ENCODE measurements at regions not wholly inside any gene's neighbourhood (a gene's known extent, or its start where the extent isn't known, plus 50 kb on each side); places are given as distances from the start of the nearest gene placed in this dataset.

- Histone ChIP-seq H3K9me3 (replicated peaks) (no peaks in the 10 kb centered on the region), H3K4me3 (no peak overlapping the region), H3K36me3 (no peaks in the 10 kb centered on the region), H3K27ac (no peak overlapping the region), H3K27me3 (replicated peaks) (no peaks in the 10 kb centered on the region), H3K4me1 (replicated peaks) (no peaks in the 10 kb centered on the region)
- no peak for DNase-seq (ENCODE audit: low read depth in 1 of 2, low spot score in 2 of 2)
These were observed 302.6 kb downstream of the FOXG1 start for GRCh38 chr14:29069228-29069627.

DNA sequence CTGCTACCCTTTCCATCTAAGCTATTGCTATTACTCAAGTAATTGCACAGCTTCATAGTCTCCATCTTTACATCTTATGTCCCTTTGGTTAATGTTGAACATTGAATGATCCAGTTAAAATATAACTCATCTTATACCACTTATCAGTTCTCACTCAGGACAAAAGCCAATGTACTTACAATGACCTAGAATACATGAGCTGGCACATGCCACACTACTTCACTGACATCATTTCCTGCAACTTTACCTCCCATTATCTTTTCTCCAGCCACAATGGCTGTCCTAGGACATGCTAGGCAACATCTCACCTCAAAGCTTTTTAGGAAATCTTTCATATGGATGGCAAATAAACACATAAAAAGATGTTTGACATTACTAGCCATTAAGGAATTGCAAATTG lies 309.2 kb downstream of the FOXG1 start:
- no peaks in the 10 kb centered on the region for H3K36me3 ChIP-seq
- H3K9me3 ChIP-seq (replicated peaks), result no peaks in the 10 kb centered on the region
- H3K4me3 ChIP-seq, result no peak overlapping the region
- no peak for DNase-seq (ENCODE audit: low read depth in 1 of 2, low spot score in 2 of 2)
- H3K4me1 ChIP-seq (replicated peaks), result no peaks in the 10 kb centered on the region
- no peak overlapping the region for H3K27ac ChIP-seq
- H3K27me3 ChIP-seq (replicated peaks), result no peaks in the 10 kb centered on the region

DNA sequence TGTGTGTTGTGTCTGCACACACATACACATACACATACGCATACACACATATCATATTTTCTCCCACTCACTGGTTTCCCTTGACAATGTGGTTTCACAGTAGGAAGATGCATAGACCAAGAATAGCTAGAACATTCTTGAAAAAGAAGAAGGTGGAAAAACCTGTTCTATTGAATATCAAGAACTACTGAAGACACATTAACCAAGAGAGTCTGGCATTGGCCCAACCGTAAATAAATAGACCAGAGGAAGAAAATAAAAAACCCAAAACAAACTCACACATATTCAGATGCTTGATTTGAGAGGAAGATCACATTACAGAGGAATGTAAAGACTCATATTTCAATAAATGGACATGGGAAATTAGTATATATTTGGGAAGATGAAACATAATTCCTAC lies 311.3 kb downstream of the FOXG1 start:
- no peaks in the 10 kb centered on the region for H3K4me1 ChIP-seq (replicated peaks)
- no peaks in the 10 kb centered on the region for H3K36me3 ChIP-seq
- H3K4me3 ChIP-seq, result no peak overlapping the region
- H3K9me3 ChIP-seq (replicated peaks), result no peaks in the 10 kb centered on the region
- no peak overlapping the region for H3K27ac ChIP-seq
- DNase-seq (ENCODE audit: low read depth in 1 of 2, low spot score in 2 of 2), result no peak
- no peaks in the 10 kb centered on the region for H3K27me3 ChIP-seq (replicated peaks)

- DNase-seq (ENCODE audit: low read depth in 1 of 2, low spot score in 2 of 2), result no peak
- Histone ChIP-seq H3K27ac (no peak overlapping the region), H3K36me3 (no peaks in the 10 kb centered on the region), H3K27me3 (replicated peaks) (no peaks in the 10 kb centered on the region), H3K9me3 (replicated peaks) (no peaks in the 10 kb centered on the region), H3K4me1 (replicated peaks) (no peaks in the 10 kb centered on the region), H3K4me3 (no peak overlapping the region)
These were observed 312.4 kb downstream of the FOXG1 start for GRCh38 chr14:29078810-29079522.

GRCh38 chr14:29085546-29085945 lies 319.0 kb downstream of the FOXG1 start:
- no peak for DNase-seq (ENCODE audit: low read depth in 1 of 2, low spot score in 2 of 2)

GRCh38 chr14:29089849-29090248 lies 323.3 kb downstream of the FOXG1 start:
- H3K27me3 ChIP-seq (replicated peaks), result no peaks in the 10 kb centered on the region
- H3K4me1 ChIP-seq (replicated peaks), result no peaks in the 10 kb centered on the region
- no peaks in the 10 kb centered on the region for H3K9me3 ChIP-seq (replicated peaks)
- H3K27ac ChIP-seq, result no peak overlapping the region
- no peak for DNase-seq (ENCODE audit: low read depth in 1 of 2, low spot score in 2 of 2)
- H3K36me3 ChIP-seq, result no peaks in the 10 kb centered on the region
- no peak overlapping the region for H3K4me3 ChIP-seq

More at GRCh38 chr14:29085546-29085945, 319.0 kb downstream of the FOXG1 start:
- Histone ChIP-seq H3K9me3 (replicated peaks) (no peaks in the 10 kb centered on the region), H3K36me3 (no peaks in the 10 kb centered on the region), H3K27me3 (replicated peaks) (no peaks in the 10 kb centered on the region), H3K27ac (no peak overlapping the region), H3K4me3 (no peak overlapping the region), H3K4me1 (replicated peaks) (no peaks in the 10 kb centered on the region)

- no peaks in the 10 kb centered on the region for H3K36me3 ChIP-seq
- no peaks in the 10 kb centered on the region for H3K4me1 ChIP-seq (replicated peaks)
- no peak overlapping the region for H3K27ac ChIP-seq
- H3K4me3 ChIP-seq, result no peak overlapping the region
- no peaks in the 10 kb centered on the region for H3K9me3 ChIP-seq (replicated peaks)
- no peaks in the 10 kb centered on the region for H3K27me3 ChIP-seq (replicated peaks)
- no peak for DNase-seq (ENCODE audit: low read depth in 1 of 2, low spot score in 2 of 2)
These were observed 325.5 kb downstream of the FOXG1 start for GRCh38 chr14:29092121-29092520.

DNA sequence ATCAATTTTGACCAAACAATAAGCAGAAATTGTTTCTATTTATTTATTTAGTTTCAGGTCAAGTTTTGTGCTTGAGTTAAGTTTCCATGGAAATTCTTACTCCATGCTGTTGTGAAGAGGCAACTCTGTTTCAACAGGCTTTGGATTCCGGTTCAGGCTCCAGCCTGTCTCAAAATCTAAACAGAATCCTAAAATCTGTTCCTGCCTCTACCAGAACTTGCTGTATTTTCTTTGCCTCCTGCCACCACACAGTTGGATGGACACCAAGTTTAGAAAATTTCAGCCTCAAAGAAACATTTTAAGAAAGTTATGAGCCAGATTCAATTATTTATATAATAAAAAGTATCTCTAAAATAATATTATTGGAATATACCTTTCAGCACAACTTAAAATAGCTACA lies 330.9 kb downstream of the FOXG1 start:
- H3K27ac ChIP-seq, result no peak overlapping the region
- no peak overlapping the region for H3K4me3 ChIP-seq
- no peak for DNase-seq (ENCODE audit: low read depth in 1 of 2, low spot score in 2 of 2)
- no peaks in the 10 kb centered on the region for H3K9me3 ChIP-seq (replicated peaks)
- no peaks in the 10 kb centered on the region for H3K36me3 ChIP-seq
- H3K27me3 ChIP-seq (replicated peaks), result no peaks in the 10 kb centered on the region
- no peaks in the 10 kb centered on the region for H3K4me1 ChIP-seq (replicated peaks)

DNA sequence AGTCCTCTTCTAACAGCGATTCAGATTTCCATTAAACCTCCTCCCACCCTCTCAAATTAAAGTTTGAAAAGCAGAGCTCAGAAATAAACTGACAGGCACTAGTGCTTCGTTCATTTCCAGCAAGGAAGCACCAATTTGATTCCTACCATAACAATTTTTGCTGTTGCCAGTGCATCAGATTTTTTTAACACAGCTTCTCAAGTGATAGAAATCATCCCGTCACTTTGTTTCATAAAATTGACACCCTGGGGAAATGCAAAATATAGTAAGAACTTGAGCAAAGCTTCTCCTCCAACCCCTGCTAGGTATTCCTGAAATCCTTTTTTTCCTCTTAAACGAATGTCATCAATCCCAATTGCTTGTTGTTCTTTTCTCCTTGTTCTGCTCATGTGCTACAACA lies 332.1 kb downstream of the FOXG1 start:
- Histone ChIP-seq H3K27me3 (replicated peaks) (no peaks in the 10 kb centered on the region), H3K9me3 (replicated peaks) (no peaks in the 10 kb centered on the region), H3K36me3 (no peaks in the 10 kb centered on the region), H3K4me1 (replicated peaks) (no peaks in the 10 kb centered on the region), H3K4me3 (no peak overlapping the region), H3K27ac (no peak overlapping the region)
- no peak for DNase-seq (ENCODE audit: low read depth in 1 of 2, low spot score in 2 of 2)

- Histone ChIP-seq H3K9me3 (replicated peaks) (no peaks in the 10 kb centered on the region), H3K27me3 (replicated peaks) (no peaks in the 10 kb centered on the region)
- DNase-seq (ENCODE audit: low read depth in 1 of 2, low spot score in 2 of 2), result no peak
These were observed 335.7 kb downstream of the FOXG1 start for GRCh38 chr14:29102266-29102665.

DNA sequence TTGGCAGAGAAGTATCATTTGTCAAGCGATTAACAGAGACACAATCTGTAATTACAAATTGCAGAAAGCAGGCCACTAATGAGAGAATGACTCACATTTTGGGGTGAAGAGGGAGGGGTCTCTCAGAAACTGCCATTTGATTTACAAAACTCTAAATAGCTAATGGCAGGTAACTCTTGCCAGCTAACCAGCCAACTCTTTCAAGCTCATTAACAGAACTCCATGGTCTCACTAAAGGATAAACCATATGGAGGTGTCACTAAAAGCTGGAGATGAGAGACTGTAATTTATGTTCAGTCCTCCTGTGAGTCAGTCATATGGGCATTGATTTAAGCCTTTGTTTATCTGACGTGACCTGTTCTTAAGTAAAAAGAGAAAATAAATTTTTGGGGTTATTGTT lies 336.4 kb downstream of the FOXG1 start:
- no peaks in the 10 kb centered on the region for H3K4me1 ChIP-seq (replicated peaks)
- H3K9me3 ChIP-seq (replicated peaks), result no peaks in the 10 kb centered on the region
- no peak overlapping the region for H3K27ac ChIP-seq
- no peaks in the 10 kb centered on the region for H3K36me3 ChIP-seq
- no peak for DNase-seq (ENCODE audit: low read depth in 1 of 2, low spot score in 2 of 2)
- no peaks in the 10 kb centered on the region for H3K27me3 ChIP-seq (replicated peaks)
- H3K4me3 ChIP-seq, result no peak overlapping the region

More at GRCh38 chr14:29102266-29102665, 335.7 kb downstream of the FOXG1 start:
- no peaks in the 10 kb centered on the region for H3K4me1 ChIP-seq (replicated peaks)
- no peak overlapping the region for H3K27ac ChIP-seq
- no peaks in the 10 kb centered on the region for H3K36me3 ChIP-seq
- H3K4me3 ChIP-seq, result no peak overlapping the region

DNA sequence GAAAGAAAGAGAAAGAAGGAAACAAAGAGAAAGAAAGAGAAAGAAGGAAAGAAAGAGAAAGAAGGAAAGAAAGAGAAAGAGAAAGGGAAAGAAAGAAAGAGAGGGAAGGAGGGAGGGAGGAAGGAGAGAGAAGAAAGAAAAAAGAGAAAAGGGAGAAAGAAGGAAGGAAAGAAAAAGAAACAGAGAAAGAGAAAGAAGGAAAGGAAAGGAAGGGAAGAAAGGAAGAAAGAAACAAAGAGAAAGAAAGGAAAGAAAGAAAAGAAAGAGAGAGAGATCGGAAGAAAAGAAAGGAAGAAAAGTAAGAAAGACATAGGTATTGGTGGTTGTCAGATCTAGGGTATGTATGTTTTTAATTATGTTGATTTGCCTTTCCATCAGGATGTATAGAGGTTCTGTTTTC lies 342.3 kb downstream of the FOXG1 start:
- no peak overlapping the region for H3K4me3 ChIP-seq

DNA sequence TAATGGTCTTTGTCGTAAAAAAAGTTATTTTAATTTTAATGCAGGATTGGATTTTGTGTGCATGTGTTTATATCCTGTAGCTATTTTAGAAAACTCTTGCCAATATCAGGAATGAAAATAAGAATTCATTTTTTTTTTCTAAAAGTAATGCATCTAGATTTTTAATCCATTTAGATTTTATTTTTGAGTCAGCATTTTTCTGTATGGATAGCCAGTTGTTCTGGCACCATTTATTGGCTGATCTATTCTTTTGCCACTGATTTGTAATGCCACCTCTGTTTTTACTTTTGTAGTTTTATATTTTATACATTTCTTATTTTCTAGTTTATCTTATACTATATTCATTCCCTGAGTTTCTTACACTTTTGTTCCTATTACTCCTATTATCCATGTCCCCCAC lies 343.0 kb downstream of the FOXG1 start:
- no peak for DNase-seq (ENCODE audit: low read depth in 1 of 2, low spot score in 2 of 2)
- no peak overlapping the region for H3K4me3 ChIP-seq
- H3K4me1 ChIP-seq (replicated peaks), result no peaks in the 10 kb centered on the region
- H3K27me3 ChIP-seq (replicated peaks), result no peaks in the 10 kb centered on the region
- no peaks in the 10 kb centered on the region for H3K36me3 ChIP-seq
- H3K27ac ChIP-seq, result no peak overlapping the region
- H3K9me3 ChIP-seq (replicated peaks), result no peaks in the 10 kb centered on the region

More for the DNA sequence above, 342.3 kb downstream of the FOXG1 start:
- Histone ChIP-seq H3K27ac (no peak overlapping the region), H3K4me1 (replicated peaks) (no peaks in the 10 kb centered on the region), H3K9me3 (replicated peaks) (no peaks in the 10 kb centered on the region), H3K36me3 (no peaks in the 10 kb centered on the region), H3K27me3 (replicated peaks) (no peaks in the 10 kb centered on the region)
- DNase-seq (ENCODE audit: low read depth in 1 of 2, low spot score in 2 of 2), result no peak

- Histone ChIP-seq H3K36me3 (no peaks in the 10 kb centered on the region), H3K27me3 (replicated peaks) (no peaks in the 10 kb centered on the region), H3K4me1 (replicated peaks) (no peaks in the 10 kb centered on the region), H3K4me3 (no peak overlapping the region), H3K9me3 (replicated peaks) (no peaks in the 10 kb centered on the region), H3K27ac (no peak overlapping the region)
- DNase-seq (ENCODE audit: low read depth in 1 of 2, low spot score in 2 of 2), result no peak
These were observed 345.0 kb downstream of the FOXG1 start for GRCh38 chr14:29111554-29111953.

GRCh38 chr14:29123017-29123416 lies 356.4 kb downstream of the FOXG1 start:
- Histone ChIP-seq H3K27ac (no peak overlapping the region), H3K36me3 (no peaks in the 10 kb centered on the region), H3K4me3 (no peak overlapping the region), H3K4me1 (replicated peaks) (no peaks in the 10 kb centered on the region), H3K27me3 (replicated peaks) (no peaks in the 10 kb centered on the region), H3K9me3 (replicated peaks) (no peaks in the 10 kb centered on the region)
- no peak for DNase-seq (ENCODE audit: low read depth in 1 of 2, low spot score in 2 of 2)
